ENCODE measurements at regions not wholly inside any gene's neighbourhood (a gene's known extent, or its start where the extent isn't known, plus 50 kb on each side); places are given as distances from the start of the nearest gene placed in this dataset.
"Not testable (repeated sequence)": the region's sequence is repeated elsewhere in the genome, so short reads cannot be mapped to it uniquely, and the experiment has no call there.

DNA sequence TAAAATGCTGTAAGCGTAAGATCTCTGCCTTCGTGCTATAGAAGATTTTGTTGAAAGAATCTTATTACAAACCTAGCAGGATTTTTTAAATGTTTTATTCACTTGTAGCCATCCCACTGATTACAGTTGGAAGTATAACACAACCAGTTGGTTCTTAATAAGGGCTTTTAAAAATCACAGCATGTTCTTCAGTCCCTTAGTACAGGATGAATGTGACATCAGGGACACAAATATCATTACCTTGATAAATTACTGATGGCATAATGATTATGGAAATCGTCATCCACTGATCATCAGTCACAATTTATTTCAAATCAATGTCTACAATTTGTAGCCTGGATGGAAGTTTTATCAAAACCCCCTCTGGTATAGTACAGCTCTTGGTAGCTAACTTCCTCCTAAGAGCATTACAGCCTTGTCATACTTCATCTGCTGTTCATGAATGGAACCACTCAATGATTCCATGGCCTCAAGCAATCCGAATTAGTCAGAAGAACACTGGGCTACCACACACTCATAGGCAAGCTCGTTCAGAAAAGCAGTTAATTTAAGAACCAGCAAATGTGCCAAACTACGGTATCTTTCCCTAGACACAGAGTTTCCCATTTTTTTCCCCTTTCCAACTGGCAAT, 389.2 kb upstream of the TENM3 start:
- no peaks in the 10 kb centered on the region for H3K9me3 ChIP-seq (ENCODE audit: insufficient read depth, low read depth, low read length)
- no peaks in the 10 kb centered on the region for H3K36me3 ChIP-seq (ENCODE audit: insufficient read depth, low read length)
- no peak overlapping the region for H3K4me3 ChIP-seq (ENCODE audit: low read length)
- no peaks in the 10 kb centered on the region for H3K27me3 ChIP-seq (ENCODE audit: insufficient read depth, low read length)
- H3K4me1 ChIP-seq (ENCODE audit: insufficient read depth, low read length) = no peaks in the 10 kb centered on the region
- H3K9ac ChIP-seq (ENCODE audit: low read depth, low read length) = no peak overlapping the region
- WGBS = 96% methylated on average over 5 of the region's 6 CpGs
- no peak overlapping the region for H3K27ac ChIP-seq (ENCODE audit: low read depth, low read length)

DNA sequence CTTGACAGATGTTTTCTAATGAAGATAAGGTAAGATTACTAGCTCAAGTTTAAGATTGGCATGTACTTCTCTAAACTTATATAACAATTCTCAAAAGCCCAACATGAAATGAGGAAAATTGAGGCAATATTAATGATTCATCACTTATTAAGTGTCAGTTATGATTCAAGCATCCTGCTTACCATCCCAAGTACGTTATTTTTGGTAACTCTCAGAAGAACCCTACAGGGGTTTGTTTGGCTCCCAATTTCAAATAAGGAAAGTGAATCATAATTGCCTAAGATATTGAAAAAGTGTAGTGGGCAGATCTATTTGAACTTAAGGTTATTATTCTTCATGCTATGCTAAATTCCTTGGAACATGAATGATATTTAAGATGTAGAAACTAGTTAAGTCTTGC, 387.9 kb upstream of the TENM3 start:
- Histone ChIP-seq H3K9ac (ENCODE audit: low read depth, low read length) (no peak overlapping the region), H3K27me3 (ENCODE audit: insufficient read depth, low read length) (no peaks in the 10 kb centered on the region), H3K4me1 (ENCODE audit: insufficient read depth, low read length) (no peaks in the 10 kb centered on the region), H3K9me3 (ENCODE audit: insufficient read depth, low read depth, low read length) (no peaks in the 10 kb centered on the region), H3K27ac (ENCODE audit: low read depth, low read length) (no peak overlapping the region), H3K4me3 (ENCODE audit: low read length) (no peak overlapping the region), H3K36me3 (ENCODE audit: insufficient read depth, low read length) (no peaks in the 10 kb centered on the region)
- WGBS = 100% methylated on average over 1 of the region's 1 CpG

DNA sequence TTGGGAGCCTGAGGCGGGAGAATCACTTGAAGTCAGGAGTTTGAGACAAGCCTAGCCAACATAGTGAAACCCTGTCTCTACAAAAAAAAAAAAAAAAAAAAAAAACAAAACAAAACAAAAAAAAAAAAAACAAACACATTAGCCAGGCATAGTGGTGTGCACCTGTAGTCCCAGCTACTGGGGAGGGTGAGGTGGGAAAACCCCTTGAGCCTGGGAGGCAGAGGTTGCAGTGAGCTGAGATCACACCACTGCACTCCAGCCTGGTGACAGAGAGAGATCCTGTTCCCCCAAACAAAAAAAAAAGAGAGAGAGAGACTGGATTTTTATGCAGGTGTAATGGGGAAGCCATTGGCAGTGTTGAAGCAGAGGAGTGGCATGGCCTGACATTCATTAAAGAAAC, 385.7 kb upstream of the TENM3 start:
- 100% methylated on average over 1 of the region's 1 CpG for WGBS
- not testable (repeated sequence) for H3K9ac ChIP-seq (ENCODE audit: low read depth, low read length); H3K27ac ChIP-seq (ENCODE audit: low read depth, low read length); H3K4me3 ChIP-seq (ENCODE audit: low read length); H3K4me1 ChIP-seq (ENCODE audit: insufficient read depth, low read length); H3K9me3 ChIP-seq (ENCODE audit: insufficient read depth, low read depth, low read length); H3K27me3 ChIP-seq (ENCODE audit: insufficient read depth, low read length); H3K36me3 ChIP-seq (ENCODE audit: insufficient read depth, low read length)

DNA sequence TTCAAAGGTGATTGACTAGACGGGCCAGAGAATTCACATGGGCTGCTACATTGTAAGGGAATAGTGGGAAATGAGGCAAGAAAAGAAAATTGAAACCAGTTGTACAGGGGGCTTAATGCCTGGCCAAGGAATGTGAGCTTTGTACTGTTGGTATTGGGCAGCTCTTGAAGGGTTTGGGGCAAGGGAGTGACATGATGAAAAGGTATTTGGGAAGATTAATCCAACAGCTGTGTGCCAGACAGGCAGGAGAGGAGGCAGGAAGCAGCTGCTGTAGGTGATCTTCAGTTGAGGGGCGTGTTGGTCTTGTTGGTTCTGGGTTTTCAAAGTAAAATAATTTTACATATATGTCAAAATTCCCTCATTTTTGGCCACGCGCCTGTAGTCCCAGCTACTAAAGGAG, 384.5 kb upstream of the TENM3 start:
- 94% methylated on average over 3 of the region's 4 CpGs for WGBS
- H3K4me1 ChIP-seq (ENCODE audit: insufficient read depth, low read length) = no peaks in the 10 kb centered on the region
- no peaks in the 10 kb centered on the region for H3K36me3 ChIP-seq (ENCODE audit: insufficient read depth, low read length)
- no peaks in the 10 kb centered on the region for H3K9me3 ChIP-seq (ENCODE audit: insufficient read depth, low read depth, low read length)
- no peak overlapping the region for H3K4me3 ChIP-seq (ENCODE audit: low read length)
- H3K9ac ChIP-seq (ENCODE audit: low read depth, low read length) = no peak overlapping the region
- H3K27ac ChIP-seq (ENCODE audit: low read depth, low read length) = no peak overlapping the region
- H3K27me3 ChIP-seq (ENCODE audit: insufficient read depth, low read length) = no peaks in the 10 kb centered on the region

DNA sequence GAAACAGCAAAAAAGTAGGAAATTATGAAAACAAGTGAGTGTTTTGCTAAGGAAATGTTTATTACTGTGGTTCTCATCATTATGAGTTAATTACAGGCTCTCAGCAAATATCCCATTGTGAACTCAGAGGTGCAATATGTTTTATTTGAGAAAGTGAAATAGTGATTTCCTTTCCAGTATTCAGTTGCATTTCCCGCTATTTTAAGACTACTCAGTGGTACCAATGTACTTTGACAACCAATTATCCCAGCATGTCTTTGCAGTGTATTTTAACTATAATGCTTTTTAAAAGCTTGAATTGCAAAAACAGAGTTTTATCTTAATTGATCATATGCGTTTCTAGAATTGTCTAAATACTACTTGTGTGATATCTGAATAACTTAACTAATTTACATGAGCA, 383.8 kb upstream of the TENM3 start:
- Histone ChIP-seq H3K4me3 (ENCODE audit: low read length) (no peak overlapping the region), H3K36me3 (ENCODE audit: insufficient read depth, low read length) (no peaks in the 10 kb centered on the region), H3K27ac (ENCODE audit: low read depth, low read length) (no peak overlapping the region), H3K27me3 (ENCODE audit: insufficient read depth, low read length) (no peaks in the 10 kb centered on the region), H3K9me3 (ENCODE audit: insufficient read depth, low read depth, low read length) (no peaks in the 10 kb centered on the region), H3K4me1 (ENCODE audit: insufficient read depth, low read length) (no peaks in the 10 kb centered on the region), H3K9ac (ENCODE audit: low read depth, low read length) (no peak overlapping the region)
- 89% methylated on average over 1 of the region's 2 CpGs for WGBS

DNA sequence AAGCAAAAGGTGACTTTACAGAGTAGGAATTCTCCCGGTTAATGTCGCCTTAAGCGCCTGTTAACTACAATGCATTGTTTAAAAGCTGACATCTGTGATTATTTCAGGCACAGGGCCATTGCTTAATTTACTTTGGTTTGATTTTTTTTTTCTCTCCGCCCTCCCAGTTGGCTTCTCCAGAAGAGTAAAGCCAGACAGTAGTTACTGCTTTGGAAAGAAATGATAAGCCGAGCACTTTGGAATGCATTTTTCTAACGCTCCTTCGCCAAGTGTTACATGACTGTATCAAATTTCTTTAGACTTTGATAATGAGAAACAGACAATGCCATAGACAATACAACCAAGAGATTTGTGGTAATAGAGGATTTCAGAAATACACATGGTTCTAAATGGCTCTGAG, 383.0 kb upstream of the TENM3 start:
- Histone ChIP-seq H3K27ac (ENCODE audit: low read depth, low read length) (no peak overlapping the region), H3K27me3 (ENCODE audit: insufficient read depth, low read length) (no peaks in the 10 kb centered on the region), H3K9ac (ENCODE audit: low read depth, low read length) (no peak overlapping the region), H3K9me3 (ENCODE audit: insufficient read depth, low read depth, low read length) (no peaks in the 10 kb centered on the region), H3K4me3 (ENCODE audit: low read length) (no peak overlapping the region), H3K36me3 (ENCODE audit: insufficient read depth, low read length) (no peaks in the 10 kb centered on the region), H3K4me1 (ENCODE audit: insufficient read depth, low read length) (no peaks in the 10 kb centered on the region)
- 96% methylated on average over 7 of the region's 7 CpGs for WGBS

DNA sequence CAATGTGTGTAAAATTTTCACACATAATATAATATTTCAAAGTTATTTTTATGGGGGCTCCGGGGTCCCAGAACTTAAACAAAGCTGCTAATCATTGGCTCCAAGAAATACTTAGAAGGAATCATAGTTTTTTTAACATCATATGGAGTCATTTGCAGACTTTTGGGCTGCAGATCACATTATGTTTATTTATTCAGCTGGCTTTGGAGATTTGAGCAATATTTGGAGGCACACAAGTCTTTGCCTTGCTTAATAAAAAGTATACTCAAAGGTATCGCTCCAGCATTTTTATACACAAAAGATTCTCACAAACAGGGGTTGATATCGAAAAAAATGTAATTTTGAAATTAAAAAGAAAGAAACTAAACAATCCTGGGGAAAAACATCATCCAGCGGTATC, 382.5 kb upstream of the TENM3 start:
- no peaks in the 10 kb centered on the region for H3K9me3 ChIP-seq (ENCODE audit: insufficient read depth, low read depth, low read length)
- 85% methylated on average over 4 of the region's 4 CpGs for WGBS
- no peak overlapping the region for H3K9ac ChIP-seq (ENCODE audit: low read depth, low read length)
- H3K4me1 ChIP-seq (ENCODE audit: insufficient read depth, low read length) = no peaks in the 10 kb centered on the region
- no peaks in the 10 kb centered on the region for H3K36me3 ChIP-seq (ENCODE audit: insufficient read depth, low read length)
- H3K27me3 ChIP-seq (ENCODE audit: insufficient read depth, low read length) = no peaks in the 10 kb centered on the region
- H3K27ac ChIP-seq (ENCODE audit: low read depth, low read length) = no peak overlapping the region
- no peak overlapping the region for H3K4me3 ChIP-seq (ENCODE audit: low read length)

DNA sequence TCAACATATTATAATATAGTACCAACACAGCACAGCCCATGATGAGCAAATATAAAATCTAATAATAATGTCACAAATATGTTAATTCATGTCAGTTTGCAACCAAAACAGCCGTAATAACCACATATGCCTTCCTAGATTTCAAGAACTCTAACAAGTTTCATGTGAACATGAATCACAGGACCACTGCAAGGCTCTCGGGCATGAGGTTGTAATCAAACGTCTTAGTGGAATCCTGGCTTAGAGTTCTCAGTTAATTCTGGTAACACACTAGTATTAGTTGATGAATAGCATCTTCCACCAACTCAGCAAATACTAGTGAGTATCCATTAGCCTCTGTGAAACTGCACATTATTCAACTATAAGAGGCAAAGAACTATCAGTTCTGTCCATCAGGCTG, 379.3 kb upstream of the TENM3 start:
- H3K9ac ChIP-seq (ENCODE audit: low read depth, low read length) = no peak overlapping the region
- H3K9me3 ChIP-seq (ENCODE audit: insufficient read depth, low read depth, low read length) = no peaks in the 10 kb centered on the region
- H3K27ac ChIP-seq (ENCODE audit: low read depth, low read length) = no peak overlapping the region
- H3K4me1 ChIP-seq (ENCODE audit: insufficient read depth, low read length) = no peaks in the 10 kb centered on the region
- no peaks in the 10 kb centered on the region for H3K36me3 ChIP-seq (ENCODE audit: insufficient read depth, low read length)
- H3K4me3 ChIP-seq (ENCODE audit: low read length) = no peak overlapping the region
- WGBS = 99% methylated on average over 3 of the region's 3 CpGs
- no peaks in the 10 kb centered on the region for H3K27me3 ChIP-seq (ENCODE audit: insufficient read depth, low read length)

DNA sequence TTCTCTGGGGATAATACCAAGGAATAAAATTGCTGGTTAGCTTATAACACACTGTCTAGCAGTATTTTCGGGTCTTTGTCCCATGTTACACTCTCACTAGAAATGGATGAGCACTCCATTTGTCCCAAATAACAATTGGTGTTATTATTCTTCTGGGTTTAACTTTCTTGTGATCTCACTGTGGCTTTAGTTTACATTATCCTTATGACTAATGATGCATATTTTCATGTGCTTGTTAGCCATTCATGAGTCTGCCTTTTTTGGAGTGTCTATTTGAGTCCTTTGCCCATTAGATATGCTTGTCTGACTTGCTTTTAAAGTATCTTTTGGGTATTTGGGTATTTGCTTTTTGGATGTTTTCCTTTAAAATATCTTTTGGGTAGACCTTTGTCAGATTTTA, 372.9 kb upstream of the TENM3 start:
- 79% methylated on average over 1 of the region's 1 CpG for WGBS
- Histone ChIP-seq H3K9me3 (ENCODE audit: insufficient read depth, low read depth, low read length) (no peaks in the 10 kb centered on the region), H3K9ac (ENCODE audit: low read depth, low read length) (no peak overlapping the region), H3K27ac (ENCODE audit: low read depth, low read length) (no peak overlapping the region), H3K27me3 (ENCODE audit: insufficient read depth, low read length) (no peaks in the 10 kb centered on the region), H3K4me1 (ENCODE audit: insufficient read depth, low read length) (peaks cover 5% of the 10 kb centered on the region; the same call in 1 of the 2 replicates), H3K4me3 (ENCODE audit: low read length) (no peak overlapping the region), H3K36me3 (ENCODE audit: insufficient read depth, low read length) (no peaks in the 10 kb centered on the region)

DNA sequence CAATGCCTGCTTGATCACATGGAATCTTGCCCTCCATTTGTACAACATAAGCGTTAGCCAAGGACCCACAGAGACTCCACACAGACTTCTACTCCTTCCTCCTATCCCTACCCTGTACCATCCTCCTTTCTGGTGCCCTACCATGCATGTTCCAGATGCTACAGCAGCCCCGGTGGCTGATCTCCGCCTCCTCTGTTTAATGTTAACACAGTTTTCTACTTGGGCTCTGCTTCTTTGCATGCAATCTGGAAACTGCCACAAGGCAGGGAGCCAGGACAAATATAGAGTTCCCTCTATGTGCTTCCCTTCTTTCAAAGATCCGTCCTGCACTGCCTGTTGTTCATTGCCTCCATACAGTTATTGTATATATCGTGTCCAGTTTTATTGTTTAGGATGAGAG, 368.6 kb upstream of the TENM3 start:
- Histone ChIP-seq H3K27me3 (ENCODE audit: insufficient read depth, low read length) (no peaks in the 10 kb centered on the region), H3K9ac (ENCODE audit: low read depth, low read length) (no peak overlapping the region), H3K4me1 (ENCODE audit: insufficient read depth, low read length) (peaks cover 5% of the 10 kb centered on the region; the same call in 1 of the 2 replicates), H3K4me3 (ENCODE audit: low read length) (no peak overlapping the region), H3K27ac (ENCODE audit: low read depth, low read length) (no peak overlapping the region), H3K9me3 (ENCODE audit: insufficient read depth, low read depth, low read length) (no peaks in the 10 kb centered on the region), H3K36me3 (ENCODE audit: insufficient read depth, low read length) (no peaks in the 10 kb centered on the region)
- 82% methylated on average over 5 of the region's 5 CpGs for WGBS

DNA sequence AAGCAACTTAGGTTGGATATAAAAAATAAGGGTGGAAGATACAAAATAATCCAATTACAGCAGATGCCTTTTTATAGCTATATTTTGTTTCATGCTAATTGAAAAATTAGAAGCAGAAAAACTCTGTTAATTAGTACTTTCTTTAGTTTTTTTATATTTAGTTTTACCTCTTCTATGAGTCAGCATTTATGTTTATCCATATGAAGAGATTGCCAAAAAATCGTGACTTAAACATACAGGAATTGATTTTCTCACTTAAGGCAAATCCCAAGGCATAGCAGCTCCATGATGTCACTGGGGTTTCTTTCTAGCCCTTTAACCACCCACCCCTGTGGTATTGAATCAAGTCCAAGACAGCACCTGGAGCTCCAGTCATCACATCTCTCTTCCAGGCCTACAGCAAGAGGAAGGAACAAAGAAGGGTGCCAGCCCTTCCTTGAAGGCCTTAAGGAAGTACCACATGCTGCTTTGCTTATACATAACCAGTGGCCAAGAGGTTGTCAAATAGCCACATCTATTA, 365.8 kb upstream of the TENM3 start:
- H3K27me3 ChIP-seq (ENCODE audit: insufficient read depth, low read length) = no peaks in the 10 kb centered on the region
- no peak overlapping the region for H3K4me3 ChIP-seq (ENCODE audit: low read length)
- no peaks in the 10 kb centered on the region for H3K36me3 ChIP-seq (ENCODE audit: insufficient read depth, low read length)
- WGBS = 94% methylated on average over 1 of the region's 1 CpG
- peaks cover 5% of the 10 kb centered on the region; the same call in 1 of the 2 replicates for H3K4me1 ChIP-seq (ENCODE audit: insufficient read depth, low read length)
- no peaks in the 10 kb centered on the region for H3K9me3 ChIP-seq (ENCODE audit: insufficient read depth, low read depth, low read length)
- H3K9ac ChIP-seq (ENCODE audit: low read depth, low read length) = no peak overlapping the region
- no peak overlapping the region for H3K27ac ChIP-seq (ENCODE audit: low read depth, low read length)

DNA sequence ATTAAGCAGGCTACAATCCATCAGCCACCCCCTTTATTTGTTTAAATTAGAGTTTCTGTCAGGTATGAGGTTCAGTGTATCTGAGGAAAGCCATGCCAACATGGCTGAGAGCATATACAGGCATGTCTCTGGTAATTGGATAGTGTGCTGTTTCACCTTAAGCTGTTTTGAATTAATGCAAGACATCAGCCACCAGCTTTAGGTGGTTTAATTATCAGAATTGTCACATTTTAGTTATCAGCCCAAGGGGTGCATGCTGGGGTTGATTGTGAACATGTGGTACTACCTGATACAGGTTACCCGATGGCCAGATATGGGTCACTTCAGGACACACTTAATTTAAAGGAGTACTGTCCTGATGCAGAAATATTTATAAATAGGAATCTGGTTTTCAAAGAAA, 353.2 kb upstream of the TENM3 start:
- WGBS = 100% methylated on average over 1 of the region's 1 CpG
- no peaks in the 10 kb centered on the region for H3K27me3 ChIP-seq (ENCODE audit: insufficient read depth, low read length)
- no peak overlapping the region for H3K27ac ChIP-seq (ENCODE audit: low read depth, low read length)
- H3K9me3 ChIP-seq (ENCODE audit: insufficient read depth, low read depth, low read length) = no peaks in the 10 kb centered on the region
- no peaks in the 10 kb centered on the region for H3K4me1 ChIP-seq (ENCODE audit: insufficient read depth, low read length)
- no peaks in the 10 kb centered on the region for H3K36me3 ChIP-seq (ENCODE audit: insufficient read depth, low read length)
- H3K9ac ChIP-seq (ENCODE audit: low read depth, low read length) = no peak overlapping the region
- no peak overlapping the region for H3K4me3 ChIP-seq (ENCODE audit: low read length)

Data from HUES64 (cell line).